GM23338 (cell line): ENCODE measurements at regions not wholly inside any gene's neighbourhood (a gene's known extent, or its start where the extent isn't known, plus 50 kb on each side); places are given as distances from the start of the nearest gene placed in this dataset.

Source experiments
- ATAC-seq: fragments of 200-7000 bp; cut with Tn5 transposase; 3 replicates; pipeline ENCODE4 v1.9.1; 2020
- DNase-seq: peaks from one replicate; pipeline ENCODE4 v3.0.0-alpha.2; 2015; ENCODE audit warnings: low spot score
- H2AFZ ChIP-seq: fragments of 200-600 bp; sonication (generic); 2 replicates; pipeline ENCODE4 v1.8.0; 2016; ENCODE audit warnings: antibody characterized with exemption, mild to moderate bottlenecking, moderate library complexity
- H3F3A ChIP-seq: fragments of 200-600 bp; sonication (generic); replicated peaks from 2 replicates; pipeline ENCODE4 v1.8.0; 2017; ENCODE audit warnings: antibody characterized with exemption, mixed run types, low read depth
- H3K27ac ChIP-seq: fragments of 200-600 bp; sonication (generic); 2 replicates; pipeline ENCODE4 v1.6.1; 2016; ENCODE audit warnings: low read depth
- H3K27me3 ChIP-seq: fragments of 200-600 bp; sonication (generic); 2 replicates; pipeline ENCODE4 v1.8.0; 2016; ENCODE audit warnings: mild to moderate bottlenecking, mixed run types, moderate library complexity; ENCODE audit not compliant: insufficient read depth
- H3K36me3 ChIP-seq: fragments of 200-600 bp; sonication (generic); 2 replicates; pipeline ENCODE4 v1.8.0; 2016; ENCODE audit warnings: mild to moderate bottlenecking; ENCODE audit not compliant: insufficient read depth
- H3K4me1 ChIP-seq: fragments of 200-600 bp; sonication (generic); 2 replicates; pipeline ENCODE4 v1.8.0; 2016; ENCODE audit warnings: mild to moderate bottlenecking, moderate library complexity; ENCODE audit not compliant: insufficient read depth
- H3K4me2 ChIP-seq: fragments of 200-600 bp; sonication (generic); 2 replicates; pipeline ENCODE4 v1.7.1; 2017; ENCODE audit warnings: mixed run types
- H3K4me3 ChIP-seq: fragments of 200-600 bp; sonication (generic); 2 replicates; pipeline ENCODE4 v1.6.1; 2016; ENCODE audit warnings: mixed run types
- H3K79me2 ChIP-seq: fragments of 200-600 bp; sonication (generic); replicated peaks from 2 replicates; pipeline ENCODE4 v1.8.0; 2017; ENCODE audit warnings: mild to moderate bottlenecking; ENCODE audit not compliant: insufficient read depth
- H3K9me2 ChIP-seq: fragments of 200-600 bp; sonication (generic); 2 replicates; pipeline ENCODE4 v1.8.0; 2017; ENCODE audit not compliant: insufficient read depth
- H4K20me1 ChIP-seq: fragments of 200-600 bp; sonication (generic); replicated peaks from 2 replicates; pipeline ENCODE4 v1.8.0; 2017; ENCODE audit warnings: mild to moderate bottlenecking; ENCODE audit not compliant: insufficient read depth
- H3K27ac Mint-ChIP-seq: 2 replicates; pipeline ENCODE4 v1.8.0; 2020; ENCODE audit warnings: inconsistent platforms, mild to moderate bottlenecking, moderate library complexity, mixed read lengths
- H3K27me3 Mint-ChIP-seq: 3 replicates; pipeline ENCODE4 v1.8.0; 2022; ENCODE audit warnings: low read depth, mild to moderate bottlenecking, moderate library complexity, mixed read lengths, inconsistent platforms; ENCODE audit not compliant: insufficient read depth, poor library complexity
- H3K36me3 Mint-ChIP-seq: 3 replicates; pipeline ENCODE4 v1.8.0; 2021; ENCODE audit warnings: low read depth, mild to moderate bottlenecking, inconsistent platforms, moderate library complexity, mixed read lengths
- H3K4me1 Mint-ChIP-seq: 3 replicates; pipeline ENCODE4 v1.8.0; 2020; ENCODE audit warnings: mild to moderate bottlenecking, inconsistent platforms, mixed read lengths
- H3K4me3 Mint-ChIP-seq: 3 replicates; pipeline ENCODE4 v1.8.0; 2021; ENCODE audit warnings: moderate library complexity, mild to moderate bottlenecking, inconsistent platforms, mixed read lengths
- H3K9me3 Mint-ChIP-seq: 3 replicates; pipeline ENCODE4 v1.8.0; 2020; ENCODE audit warnings: moderate library complexity, mild to moderate bottlenecking, inconsistent platforms, mixed read lengths
- CREB1 ChIP-seq: fragments of 250-450 bp; sonication (Bioruptor Pico); IDR thresholded peaks from 2 replicates; pipeline ENCODE4 v1.5.0; 2020; ENCODE audit warnings: low read depth, mild to moderate bottlenecking, moderate library complexity
- EZH2 ChIP-seq: fragments of 200-600 bp; sonication (generic); IDR thresholded peaks from one replicate; pipeline ENCODE4 v1.8.0; 2017; ENCODE audit warnings: antibody characterized with exemption, mild to moderate bottlenecking, low read depth; ENCODE audit not compliant: unreplicated experiment
- EZH2phosphoT487 ChIP-seq: fragments of 200-600 bp; sonication (generic); IDR thresholded peaks from one replicate; pipeline ENCODE4 v1.8.1; 2018; ENCODE audit warnings: antibody characterized with exemption; ENCODE audit not compliant: unreplicated experiment
- JUNB ChIP-seq: IDR thresholded peaks from one replicate; pipeline ENCODE4 v1.6.1; 2016; ENCODE audit warnings: antibody characterized with exemption; ENCODE audit not compliant: unreplicated experiment
- NANOG ChIP-seq: IDR thresholded peaks from 2 replicates; pipeline ENCODE4 v1.6.1; 2016; ENCODE audit warnings: antibody characterized with exemption, borderline replicate concordance
- POLR2AphosphoS5 ChIP-seq: IDR thresholded peaks from 2 replicates; pipeline ENCODE4 v1.6.1; 2016; ENCODE audit warnings: antibody characterized with exemption, low read depth
- REST ChIP-seq: IDR thresholded peaks from one replicate; pipeline ENCODE4 v1.6.1; 2018; ENCODE audit warnings: antibody characterized with exemption; ENCODE audit not compliant: unreplicated experiment
- STAT1 ChIP-seq: IDR thresholded peaks from one replicate; pipeline ENCODE4 v1.6.1; 2016; ENCODE audit warnings: antibody characterized with exemption; ENCODE audit not compliant: unreplicated experiment
- ZNF114 ChIP-seq: fragments of 250-450 bp; sonication (Bioruptor Pico); IDR thresholded peaks from 2 replicates; pipeline ENCODE4 v1.5.0; 2020; ENCODE audit warnings: mild to moderate bottlenecking, moderate library complexity
- ZNF331 ChIP-seq: fragments of 250-450 bp; sonication (Bioruptor Pico); IDR thresholded peaks from 2 replicates; pipeline ENCODE4 v1.5.0; 2020; ENCODE audit warnings: low read depth, mild to moderate bottlenecking, moderate library complexity
- TF ChIP-seq, protein P1 (sequence below): IDR thresholded peaks from 2 replicates; pipeline ENCODE4 v1.6.1; 2016; ENCODE audit warnings: antibody characterized with exemption
- TF ChIP-seq, protein P2 (sequence below), 2 experiments: fragments of 200-600 bp in 1 of 2; sonication (generic) in 1 of 2; conservative IDR thresholded peaks; 2 replicates each; pipeline versions ENCODE4 v1.5.1 to v1.6.1; 2016 to 2017; ENCODE audit warnings: antibody characterized with exemption in 2 of 2, low read depth in 2 of 2, mild to moderate bottlenecking in 2 of 2, moderate library complexity in 1 of 2
- TF ChIP-seq, protein P3 (sequence below): fragments of 250-450 bp; sonication (Bioruptor Pico); IDR thresholded peaks from 2 replicates; pipeline ENCODE4 v1.5.0; 2020; ENCODE audit warnings: mild to moderate bottlenecking, moderate library complexity

DNA sequence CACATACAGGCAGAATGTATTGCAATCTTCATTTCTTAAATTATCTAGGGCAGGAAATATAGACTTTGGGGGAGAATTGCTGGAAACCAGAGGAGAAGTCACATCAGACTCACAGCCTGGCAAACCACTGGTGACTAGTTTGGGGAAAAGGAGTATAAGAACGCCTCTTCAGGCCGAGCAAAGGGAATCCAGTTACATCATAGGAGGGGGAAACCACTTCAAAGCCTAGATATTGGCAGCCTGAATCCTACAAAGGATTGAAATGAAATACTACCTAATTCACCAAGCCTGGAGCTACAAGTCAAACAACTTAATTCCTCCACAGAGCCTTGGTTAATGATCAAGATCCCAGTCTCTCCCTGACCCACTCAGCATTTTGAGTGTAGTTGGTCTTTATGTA, 121.7 kb downstream of the SLC30A10 start:
- Histone ChIP-seq H3K27me3 (no peaks in the 10 kb centered on the region), H4K20me1 (no peaks in the 10 kb centered on the region), H3K4me3 (no peak overlapping the region), H3K4me2 (no peak overlapping the region), H2AFZ (no peak overlapping the region), H3K27ac (no peak overlapping the region), H3F3A (no peaks in the 10 kb centered on the region), H3K36me3 (no peaks in the 10 kb centered on the region), H3K4me1 (peaks cover 2% of the 10 kb centered on the region; the same call in 1 of the 2 replicates), H3K79me2 (no peaks in the 10 kb centered on the region), H3K9me2 (peaks cover 9% of the 10 kb centered on the region; the same call in 1 of the 2 replicates)
- DNase-seq = no peak
- Mint-ChIP-seq H3K27ac (no peak overlapping the region), H3K9me3 (no peaks in the 10 kb centered on the region), H3K4me3 (no peak overlapping the region), H3K4me1 (no peaks in the 10 kb centered on the region), H3K36me3 (no peaks in the 10 kb centered on the region), H3K27me3 (no peaks in the 10 kb centered on the region)
- no peak for ATAC-seq
- TF ChIP-seq, protein P1, sequence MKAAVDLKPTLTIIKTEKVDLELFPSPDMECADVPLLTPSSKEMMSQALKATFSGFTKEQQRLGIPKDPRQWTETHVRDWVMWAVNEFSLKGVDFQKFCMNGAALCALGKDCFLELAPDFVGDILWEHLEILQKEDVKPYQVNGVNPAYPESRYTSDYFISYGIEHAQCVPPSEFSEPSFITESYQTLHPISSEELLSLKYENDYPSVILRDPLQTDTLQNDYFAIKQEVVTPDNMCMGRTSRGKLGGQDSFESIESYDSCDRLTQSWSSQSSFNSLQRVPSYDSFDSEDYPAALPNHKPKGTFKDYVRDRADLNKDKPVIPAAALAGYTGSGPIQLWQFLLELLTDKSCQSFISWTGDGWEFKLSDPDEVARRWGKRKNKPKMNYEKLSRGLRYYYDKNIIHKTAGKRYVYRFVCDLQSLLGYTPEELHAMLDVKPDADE = no peak
- TF ChIP-seq ZNF331 (CRISPR knock-in tag) (no peak), REST (no peak), STAT1 (no peak), POLR2AphosphoS5 (no peak), NANOG (no peak), EZH2 (no peak), ZNF114 (CRISPR knock-in tag) (no peak), EZH2phosphoT487 (no peak), JUNB (no peak), CREB1 (no peak)
- TF ChIP-seq, protein P2, sequence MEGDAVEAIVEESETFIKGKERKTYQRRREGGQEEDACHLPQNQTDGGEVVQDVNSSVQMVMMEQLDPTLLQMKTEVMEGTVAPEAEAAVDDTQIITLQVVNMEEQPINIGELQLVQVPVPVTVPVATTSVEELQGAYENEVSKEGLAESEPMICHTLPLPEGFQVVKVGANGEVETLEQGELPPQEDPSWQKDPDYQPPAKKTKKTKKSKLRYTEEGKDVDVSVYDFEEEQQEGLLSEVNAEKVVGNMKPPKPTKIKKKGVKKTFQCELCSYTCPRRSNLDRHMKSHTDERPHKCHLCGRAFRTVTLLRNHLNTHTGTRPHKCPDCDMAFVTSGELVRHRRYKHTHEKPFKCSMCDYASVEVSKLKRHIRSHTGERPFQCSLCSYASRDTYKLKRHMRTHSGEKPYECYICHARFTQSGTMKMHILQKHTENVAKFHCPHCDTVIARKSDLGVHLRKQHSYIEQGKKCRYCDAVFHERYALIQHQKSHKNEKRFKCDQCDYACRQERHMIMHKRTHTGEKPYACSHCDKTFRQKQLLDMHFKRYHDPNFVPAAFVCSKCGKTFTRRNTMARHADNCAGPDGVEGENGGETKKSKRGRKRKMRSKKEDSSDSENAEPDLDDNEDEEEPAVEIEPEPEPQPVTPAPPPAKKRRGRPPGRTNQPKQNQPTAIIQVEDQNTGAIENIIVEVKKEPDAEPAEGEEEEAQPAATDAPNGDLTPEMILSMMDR (conservative IDR thresholded peaks at IDR 0.05; ENCODE audit: low read depth in 2 of 2) = no peak
- TF ChIP-seq, protein P3, sequence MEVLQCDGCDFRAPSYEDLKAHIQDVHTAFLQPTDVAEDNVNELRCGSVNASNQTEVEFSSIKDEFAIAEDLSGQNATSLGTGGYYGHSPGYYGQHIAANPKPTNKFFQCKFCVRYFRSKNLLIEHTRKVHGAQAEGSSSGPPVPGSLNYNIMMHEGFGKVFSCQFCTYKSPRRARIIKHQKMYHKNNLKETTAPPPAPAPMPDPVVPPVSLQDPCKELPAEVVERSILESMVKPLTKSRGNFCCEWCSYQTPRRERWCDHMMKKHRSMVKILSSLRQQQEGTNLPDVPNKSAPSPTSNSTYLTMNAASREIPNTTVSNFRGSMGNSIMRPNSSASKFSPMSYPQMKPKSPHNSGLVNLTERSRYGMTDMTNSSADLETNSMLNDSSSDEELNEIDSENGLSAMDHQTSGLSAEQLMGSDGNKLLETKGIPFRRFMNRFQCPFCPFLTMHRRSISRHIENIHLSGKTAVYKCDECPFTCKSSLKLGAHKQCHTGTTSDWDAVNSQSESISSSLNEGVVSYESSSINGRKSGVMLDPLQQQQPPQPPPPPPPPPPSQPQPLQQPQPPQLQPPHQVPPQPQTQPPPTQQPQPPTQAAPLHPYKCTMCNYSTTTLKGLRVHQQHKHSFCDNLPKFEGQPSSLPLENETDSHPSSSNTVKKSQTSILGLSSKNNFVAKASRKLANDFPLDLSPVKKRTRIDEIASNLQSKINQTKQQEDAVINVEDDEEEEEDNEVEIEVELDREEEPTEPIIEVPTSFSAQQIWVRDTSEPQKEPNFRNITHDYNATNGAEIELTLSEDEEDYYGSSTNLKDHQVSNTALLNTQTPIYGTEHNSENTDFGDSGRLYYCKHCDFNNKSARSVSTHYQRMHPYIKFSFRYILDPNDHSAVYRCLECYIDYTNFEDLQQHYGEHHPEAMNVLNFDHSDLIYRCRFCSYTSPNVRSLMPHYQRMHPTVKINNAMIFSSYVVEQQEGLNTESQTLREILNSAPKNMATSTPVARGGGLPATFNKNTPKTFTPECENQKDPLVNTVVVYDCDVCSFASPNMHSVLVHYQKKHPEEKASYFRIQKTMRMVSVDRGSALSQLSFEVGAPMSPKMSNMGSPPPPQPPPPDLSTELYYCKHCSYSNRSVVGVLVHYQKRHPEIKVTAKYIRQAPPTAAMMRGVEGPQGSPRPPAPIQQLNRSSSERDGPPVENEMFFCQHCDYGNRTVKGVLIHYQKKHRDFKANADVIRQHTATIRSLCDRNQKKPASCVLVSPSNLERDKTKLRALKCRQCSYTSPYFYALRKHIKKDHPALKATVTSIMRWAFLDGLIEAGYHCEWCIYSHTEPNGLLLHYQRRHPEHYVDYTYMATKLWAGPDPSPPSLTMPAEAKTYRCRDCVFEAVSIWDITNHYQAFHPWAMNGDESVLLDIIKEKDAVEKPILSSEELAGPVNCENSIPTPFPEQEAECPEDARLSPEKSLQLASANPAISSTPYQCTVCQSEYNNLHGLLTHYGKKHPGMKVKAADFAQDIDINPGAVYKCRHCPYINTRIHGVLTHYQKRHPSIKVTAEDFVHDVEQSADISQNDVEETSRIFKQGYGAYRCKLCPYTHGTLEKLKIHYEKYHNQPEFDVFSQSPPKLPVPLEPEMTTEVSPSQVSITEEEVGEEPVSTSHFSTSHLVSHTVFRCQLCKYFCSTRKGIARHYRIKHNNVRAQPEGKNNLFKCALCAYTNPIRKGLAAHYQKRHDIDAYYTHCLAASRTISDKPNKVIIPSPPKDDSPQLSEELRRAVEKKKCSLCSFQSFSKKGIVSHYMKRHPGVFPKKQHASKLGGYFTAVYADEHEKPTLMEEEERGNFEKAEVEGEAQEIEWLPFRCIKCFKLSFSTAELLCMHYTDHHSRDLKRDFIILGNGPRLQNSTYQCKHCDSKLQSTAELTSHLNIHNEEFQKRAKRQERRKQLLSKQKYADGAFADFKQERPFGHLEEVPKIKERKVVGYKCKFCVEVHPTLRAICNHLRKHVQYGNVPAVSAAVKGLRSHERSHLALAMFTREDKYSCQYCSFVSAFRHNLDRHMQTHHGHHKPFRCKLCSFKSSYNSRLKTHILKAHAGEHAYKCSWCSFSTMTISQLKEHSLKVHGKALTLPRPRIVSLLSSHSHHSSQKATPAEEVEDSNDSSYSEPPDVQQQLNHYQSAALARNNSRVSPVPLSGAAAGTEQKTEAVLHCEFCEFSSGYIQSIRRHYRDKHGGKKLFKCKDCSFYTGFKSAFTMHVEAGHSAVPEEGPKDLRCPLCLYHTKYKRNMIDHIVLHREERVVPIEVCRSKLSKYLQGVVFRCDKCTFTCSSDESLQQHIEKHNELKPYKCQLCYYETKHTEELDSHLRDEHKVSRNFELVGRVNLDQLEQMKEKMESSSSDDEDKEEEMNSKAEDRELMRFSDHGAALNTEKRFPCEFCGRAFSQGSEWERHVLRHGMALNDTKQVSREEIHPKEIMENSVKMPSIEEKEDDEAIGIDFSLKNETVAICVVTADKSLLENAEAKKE (CRISPR knock-in tag) = no peak
